ENCODE measurements at regions not wholly inside any gene's neighbourhood (a gene's known extent, or its start where the extent isn't known, plus 50 kb on each side); places are given as distances from the start of the nearest gene placed in this dataset.

DNA sequence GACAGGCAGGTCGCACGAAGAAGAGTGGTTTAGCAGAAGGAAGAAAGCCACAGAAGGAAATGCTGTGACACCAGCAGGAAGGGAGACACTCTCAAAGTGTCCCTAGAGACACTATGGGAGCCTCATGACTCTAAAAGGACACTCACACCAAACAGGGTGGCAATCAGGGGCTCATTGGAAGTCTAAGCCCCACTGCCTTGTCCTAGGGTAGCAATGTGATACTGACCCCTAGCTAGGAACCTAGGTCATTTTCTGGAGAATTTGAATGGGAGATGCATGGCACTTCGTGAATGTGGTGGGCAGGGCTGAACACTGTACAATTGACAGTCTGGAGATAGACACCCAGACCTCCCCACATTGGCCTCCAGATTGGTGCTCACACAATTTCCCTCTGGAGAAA is 385.0 kb downstream of the EIPR1 start:
- Histone ChIP-seq H3K36me3 (ENCODE audit: low read depth) (no peaks in the 10 kb centered on the region), H3K4me3 (no peak overlapping the region), H3K4me1 (ENCODE audit: low read depth) (no peaks in the 10 kb centered on the region), H3K9me3 (no peaks in the 10 kb centered on the region)
- TF ChIP-seq, protein P1, sequence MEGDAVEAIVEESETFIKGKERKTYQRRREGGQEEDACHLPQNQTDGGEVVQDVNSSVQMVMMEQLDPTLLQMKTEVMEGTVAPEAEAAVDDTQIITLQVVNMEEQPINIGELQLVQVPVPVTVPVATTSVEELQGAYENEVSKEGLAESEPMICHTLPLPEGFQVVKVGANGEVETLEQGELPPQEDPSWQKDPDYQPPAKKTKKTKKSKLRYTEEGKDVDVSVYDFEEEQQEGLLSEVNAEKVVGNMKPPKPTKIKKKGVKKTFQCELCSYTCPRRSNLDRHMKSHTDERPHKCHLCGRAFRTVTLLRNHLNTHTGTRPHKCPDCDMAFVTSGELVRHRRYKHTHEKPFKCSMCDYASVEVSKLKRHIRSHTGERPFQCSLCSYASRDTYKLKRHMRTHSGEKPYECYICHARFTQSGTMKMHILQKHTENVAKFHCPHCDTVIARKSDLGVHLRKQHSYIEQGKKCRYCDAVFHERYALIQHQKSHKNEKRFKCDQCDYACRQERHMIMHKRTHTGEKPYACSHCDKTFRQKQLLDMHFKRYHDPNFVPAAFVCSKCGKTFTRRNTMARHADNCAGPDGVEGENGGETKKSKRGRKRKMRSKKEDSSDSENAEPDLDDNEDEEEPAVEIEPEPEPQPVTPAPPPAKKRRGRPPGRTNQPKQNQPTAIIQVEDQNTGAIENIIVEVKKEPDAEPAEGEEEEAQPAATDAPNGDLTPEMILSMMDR (IDR thresholded peaks at IDR 0.05): no peak
- intact Hi-C loops (cut with DNase I, micrococcal nuclease): no loop called here
- DNase-seq (no peak), ATAC-seq (no peak)

DNA sequence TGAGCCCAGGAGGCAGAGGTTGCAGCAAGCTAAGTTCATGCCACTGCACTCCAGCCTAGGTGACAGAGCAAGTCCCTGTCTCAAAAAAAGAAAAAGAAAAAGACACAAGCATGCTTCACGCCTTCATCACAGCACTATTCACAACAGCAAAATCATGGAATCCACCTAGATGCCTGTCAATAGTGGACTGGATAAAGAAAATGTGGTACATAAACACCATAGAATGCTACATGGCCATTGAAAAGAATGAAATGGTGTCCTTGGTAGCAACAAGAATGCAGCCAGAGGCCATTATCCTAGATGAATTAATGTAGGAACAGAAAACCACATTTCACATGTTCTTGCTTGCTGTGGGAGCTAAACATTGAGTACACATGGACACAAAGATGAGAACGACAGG is 392.6 kb downstream of the EIPR1 start:
- intact Hi-C loops (cut with DNase I, micrococcal nuclease): no loop called here
- ATAC-seq (no peak), DNase-seq (no peak)
- Histone ChIP-seq H3K36me3 (ENCODE audit: low read depth) (no peaks in the 10 kb centered on the region), H3K4me3 (no peak overlapping the region), H3K4me1 (ENCODE audit: low read depth) (no peaks in the 10 kb centered on the region), H3K9me3 (no peaks in the 10 kb centered on the region)
- TF ChIP-seq, protein P1 (IDR thresholded peaks at IDR 0.05): no peak

DNA sequence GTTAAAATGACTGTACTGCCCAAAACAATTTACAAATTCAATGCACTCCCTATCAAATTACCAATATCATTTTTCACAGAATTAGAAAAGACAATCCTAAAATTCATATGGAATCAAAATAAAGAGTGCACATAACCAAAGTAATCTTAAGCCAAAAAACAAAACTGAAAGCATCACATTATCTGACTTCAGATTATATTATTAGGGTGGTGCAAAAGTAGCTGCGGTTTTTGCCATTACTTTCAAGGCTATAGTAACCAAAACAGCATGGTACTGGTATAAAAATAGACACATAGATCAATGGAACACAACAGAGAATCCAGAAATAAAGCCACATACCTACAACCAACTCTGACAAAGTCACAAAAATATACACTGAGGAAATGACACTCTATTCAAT is 396.6 kb downstream of the EIPR1 start:
- H3K4me1 ChIP-seq (ENCODE audit: low read depth): no peaks in the 10 kb centered on the region
- no peaks in the 10 kb centered on the region for H3K36me3 ChIP-seq (ENCODE audit: low read depth)
- no peak overlapping the region for H3K4me3 ChIP-seq
- TF ChIP-seq, protein P1 (IDR thresholded peaks at IDR 0.05): no peak
- intact Hi-C loops (cut with DNase I, micrococcal nuclease): no loop called here
- ATAC-seq: no peak
- H3K9me3 ChIP-seq: peaks cover 3% of the 10 kb centered on the region
- no peak for DNase-seq

DNA sequence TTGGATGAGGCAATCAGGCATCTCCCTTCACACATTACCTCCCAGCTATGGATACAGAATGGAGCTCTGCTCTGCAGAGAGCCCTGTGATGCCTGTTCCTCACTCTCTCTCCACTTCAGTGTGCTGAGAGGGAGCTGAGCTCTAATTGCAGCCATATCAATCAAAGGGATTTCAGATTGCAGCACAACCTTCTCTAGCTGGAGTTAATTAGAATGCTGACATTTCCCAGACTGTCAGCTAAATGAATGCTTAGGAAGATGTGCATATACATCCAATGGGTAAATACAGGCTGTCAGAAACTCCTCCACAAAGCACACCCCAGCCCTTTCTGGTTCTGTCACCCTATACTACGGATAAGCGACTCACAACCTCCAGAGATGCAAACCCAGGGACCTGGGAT is 402.6 kb downstream of the EIPR1 start:
- H3K4me3 ChIP-seq: no peak overlapping the region
- no peaks in the 10 kb centered on the region for H3K36me3 ChIP-seq (ENCODE audit: low read depth)
- TF ChIP-seq, protein P1 (IDR thresholded peaks at IDR 0.05): no peak
- intact Hi-C loops (cut with DNase I, micrococcal nuclease): no loop called here
- DNase-seq (no peak), ATAC-seq (no peak)
- H3K4me1 ChIP-seq (ENCODE audit: low read depth): no peaks in the 10 kb centered on the region
- peaks cover 20% of the 10 kb centered on the region for H3K9me3 ChIP-seq

DNA sequence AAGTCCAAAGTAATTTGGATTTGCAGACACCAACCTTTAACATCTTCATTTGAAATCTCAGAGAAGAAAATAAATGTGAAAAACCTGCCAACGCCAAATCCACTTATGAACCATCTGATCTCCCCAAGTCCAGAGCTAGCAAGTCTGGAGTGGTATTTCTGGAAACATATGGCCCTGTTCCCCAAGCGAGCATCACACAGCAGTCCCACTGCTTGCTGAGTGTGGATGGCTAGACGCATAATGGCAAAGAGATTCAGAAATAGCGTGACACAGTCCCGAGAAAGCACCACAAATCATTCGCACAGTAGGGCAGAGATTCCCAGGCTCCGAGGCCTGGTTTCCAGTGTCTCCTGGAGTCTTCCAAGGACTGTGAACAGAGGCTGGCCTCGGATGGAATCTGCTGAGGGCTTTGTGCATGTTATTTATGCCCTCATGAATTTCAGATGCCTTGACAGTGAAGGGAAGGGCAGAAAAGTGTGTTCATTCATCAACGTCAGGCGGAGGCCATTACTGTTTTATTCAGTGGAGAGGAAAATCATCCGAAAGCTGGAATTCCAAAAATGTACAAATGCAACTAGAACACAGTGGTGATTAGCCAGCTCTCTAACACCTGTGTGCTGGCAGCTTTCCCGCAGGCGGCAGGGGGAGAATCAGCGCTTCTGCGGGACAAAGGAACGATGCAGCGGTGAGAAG is 417.0 kb downstream of the EIPR1 start:
- H3K4me3 ChIP-seq: no peak overlapping the region
- H3K4me1 ChIP-seq (ENCODE audit: low read depth): no peaks in the 10 kb centered on the region
- peaks cover 23% of the 10 kb centered on the region for H3K9me3 ChIP-seq
- intact Hi-C loops (cut with DNase I, micrococcal nuclease): no loop called here
- ATAC-seq (no peak), DNase-seq (no peak)
- TF ChIP-seq, protein P1 (IDR thresholded peaks at IDR 0.05): no peak
- H3K36me3 ChIP-seq (ENCODE audit: low read depth): no peaks in the 10 kb centered on the region

Measured in mucosa of descending colon (tissue), 3 donors.